ENCODE measurements at regions not wholly inside any gene's neighbourhood (a gene's known extent, or its start where the extent isn't known, plus 50 kb on each side); places are given as distances from the start of the nearest gene placed in this dataset.
"Not testable (repeated sequence)": the region's sequence is repeated elsewhere in the genome, so short reads cannot be mapped to it uniquely, and the experiment has no call there.

DNA sequence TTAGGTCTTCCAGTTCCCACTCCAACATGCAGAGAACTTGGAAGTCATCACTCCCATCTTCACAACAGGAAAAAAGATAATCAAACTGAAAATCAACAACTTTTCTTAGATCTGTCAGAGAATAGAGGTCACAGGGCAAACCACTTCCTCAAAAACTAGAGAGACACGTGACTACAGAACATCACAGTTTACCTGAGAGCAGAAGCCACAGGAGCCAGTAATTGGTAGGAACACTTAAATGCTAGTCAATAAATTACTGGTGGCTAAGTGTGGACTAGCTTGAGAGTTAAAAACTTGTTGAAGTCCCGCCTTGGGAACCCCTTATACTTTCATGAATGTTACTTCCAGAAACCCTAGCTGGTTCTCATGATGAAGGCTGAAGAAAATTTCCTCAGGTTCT, 81.1 kb downstream of the THSD1 start:
- not testable (repeated sequence) for H3K4me3 ChIP-seq (ENCODE audit: low read depth, low read length); H3K36me3 ChIP-seq (ENCODE audit: control insufficient read depth, insufficient read depth, low read length); H3K27ac ChIP-seq (ENCODE audit: low read depth, low read length); H3K4me1 ChIP-seq (ENCODE audit: control insufficient read depth, insufficient read depth, low read length); H3K9ac ChIP-seq (ENCODE audit: low read length); H3K9me3 ChIP-seq (ENCODE audit: control insufficient read depth, insufficient read depth, low read depth, low read length); H3K27me3 ChIP-seq (ENCODE audit: control insufficient read depth, insufficient read depth, low read length)

DNA sequence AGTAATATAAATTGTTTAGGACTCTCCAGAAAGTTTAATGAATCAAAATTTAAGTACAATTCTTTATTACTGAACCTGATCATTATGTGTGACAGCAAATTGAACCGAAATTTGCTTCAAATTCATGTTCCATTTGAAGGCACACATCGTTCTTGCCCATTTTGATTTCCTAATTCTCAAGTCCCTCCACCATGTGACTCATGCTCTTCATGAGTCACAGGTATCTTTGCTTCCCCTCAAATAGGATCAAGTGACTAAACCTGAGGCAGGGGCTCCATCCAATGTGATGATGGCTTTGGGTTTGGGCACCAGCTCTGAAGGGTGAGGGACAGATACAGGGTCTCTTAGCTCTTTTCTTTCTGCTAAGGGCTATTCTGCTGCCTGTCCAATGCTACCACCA, 86.1 kb downstream of the THSD1 start:
- no peak overlapping the region for H3K4me3 ChIP-seq (ENCODE audit: low read depth, low read length)
- no peaks in the 10 kb centered on the region for H3K4me1 ChIP-seq (ENCODE audit: control insufficient read depth, insufficient read depth, low read length)
- no peaks in the 10 kb centered on the region for H3K36me3 ChIP-seq (ENCODE audit: control insufficient read depth, insufficient read depth, low read length)
- H3K27ac ChIP-seq (ENCODE audit: low read depth, low read length): no peak overlapping the region
- H3K9me3 ChIP-seq (ENCODE audit: control insufficient read depth, insufficient read depth, low read depth, low read length): no peaks in the 10 kb centered on the region
- H3K27me3 ChIP-seq (ENCODE audit: control insufficient read depth, insufficient read depth, low read length): no peaks in the 10 kb centered on the region
- H3K9ac ChIP-seq (ENCODE audit: low read length): no peak overlapping the region

- not testable (repeated sequence) for H3K4me3 ChIP-seq (ENCODE audit: low read depth, low read length); H3K9ac ChIP-seq (ENCODE audit: low read length); H3K27me3 ChIP-seq (ENCODE audit: control insufficient read depth, insufficient read depth, low read length); H3K4me1 ChIP-seq (ENCODE audit: control insufficient read depth, insufficient read depth, low read length); H3K36me3 ChIP-seq (ENCODE audit: control insufficient read depth, insufficient read depth, low read length); H3K27ac ChIP-seq (ENCODE audit: low read depth, low read length)
- peaks cover 24% of the 10 kb centered on the region; the same call in 1 of the 2 replicates for H3K9me3 ChIP-seq (ENCODE audit: control insufficient read depth, insufficient read depth, low read depth, low read length)
Observed at GRCh38 chr13:52309833-52310232, 96.1 kb downstream of the THSD1 start.

DNA sequence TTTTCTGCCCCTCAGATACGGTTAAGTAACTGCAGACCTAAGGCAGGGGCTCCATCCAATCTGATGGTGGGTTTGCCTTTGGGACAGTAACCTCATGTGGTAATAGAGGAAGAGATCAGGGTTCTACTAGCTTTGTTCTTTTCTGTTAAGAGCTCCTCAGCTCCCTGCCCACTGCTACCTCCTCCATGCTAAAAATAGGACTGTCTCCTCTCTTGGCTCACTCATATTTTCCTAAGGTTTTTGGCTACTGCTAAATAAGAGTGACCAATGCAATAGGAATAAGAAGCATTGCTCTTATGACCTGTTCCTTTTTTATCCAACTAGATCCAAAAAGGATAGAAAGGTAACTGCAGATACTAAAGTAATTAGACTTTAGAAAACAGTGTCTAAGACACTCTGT, 99.6 kb downstream of the THSD1 start:
- peaks cover 21% of the 10 kb centered on the region; the same call in 1 of the 2 replicates for H3K9me3 ChIP-seq (ENCODE audit: control insufficient read depth, insufficient read depth, low read depth, low read length)
- H3K4me3 ChIP-seq (ENCODE audit: low read depth, low read length); H3K27ac ChIP-seq (ENCODE audit: low read depth, low read length); H3K9ac ChIP-seq (ENCODE audit: low read length); H3K36me3 ChIP-seq (ENCODE audit: control insufficient read depth, insufficient read depth, low read length); H3K4me1 ChIP-seq (ENCODE audit: control insufficient read depth, insufficient read depth, low read length); H3K27me3 ChIP-seq (ENCODE audit: control insufficient read depth, insufficient read depth, low read length): not testable (repeated sequence)

DNA sequence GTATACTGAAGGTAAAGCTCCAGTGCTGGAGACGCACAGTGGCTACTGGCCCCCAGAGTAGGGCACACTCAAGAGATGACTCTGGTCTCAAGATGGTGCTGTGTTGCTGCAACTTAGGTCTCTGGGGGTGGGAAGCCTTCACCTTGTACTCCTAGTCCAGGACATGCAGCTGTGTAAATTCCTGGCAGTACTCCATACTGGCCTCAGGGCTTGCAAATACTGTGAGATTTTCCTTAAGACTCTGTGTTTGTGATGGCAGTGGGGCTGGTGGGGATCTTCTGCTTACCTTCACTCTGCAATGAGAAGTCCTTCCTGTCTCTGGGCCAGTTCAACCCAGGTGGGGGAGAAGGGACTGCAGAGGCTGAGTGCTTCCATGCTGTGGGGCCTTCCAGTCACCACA, 102.9 kb downstream of the THSD1 start:
- H3K36me3 ChIP-seq (ENCODE audit: control insufficient read depth, insufficient read depth, low read length); H3K9me3 ChIP-seq (ENCODE audit: control insufficient read depth, insufficient read depth, low read depth, low read length); H3K9ac ChIP-seq (ENCODE audit: low read length); H3K4me1 ChIP-seq (ENCODE audit: control insufficient read depth, insufficient read depth, low read length); H3K27ac ChIP-seq (ENCODE audit: low read depth, low read length); H3K4me3 ChIP-seq (ENCODE audit: low read depth, low read length); H3K27me3 ChIP-seq (ENCODE audit: control insufficient read depth, insufficient read depth, low read length): not testable (repeated sequence)

DNA sequence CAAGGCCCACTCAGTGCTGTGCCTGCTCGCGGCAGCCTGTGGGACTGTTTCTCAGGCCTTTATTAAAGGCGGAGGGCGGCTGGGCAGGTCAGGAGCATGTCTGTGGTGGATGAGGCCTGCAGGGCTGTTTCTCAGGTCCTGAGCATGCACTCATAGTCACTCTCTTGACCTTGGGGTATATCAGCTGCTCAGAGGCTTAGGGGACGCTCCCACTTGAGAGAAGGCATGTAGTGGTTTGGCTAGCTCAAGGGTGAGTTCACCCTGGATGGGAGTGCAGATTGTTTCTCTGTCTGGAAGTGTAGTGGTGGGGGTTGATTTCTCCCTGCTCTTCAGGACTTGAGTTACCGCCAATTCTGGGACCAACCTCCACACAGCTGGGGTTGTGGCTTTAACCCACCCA, 103.3 kb downstream of the THSD1 start:
- H3K9ac ChIP-seq (ENCODE audit: low read length); H3K4me3 ChIP-seq (ENCODE audit: low read depth, low read length); H3K36me3 ChIP-seq (ENCODE audit: control insufficient read depth, insufficient read depth, low read length); H3K27me3 ChIP-seq (ENCODE audit: control insufficient read depth, insufficient read depth, low read length); H3K9me3 ChIP-seq (ENCODE audit: control insufficient read depth, insufficient read depth, low read depth, low read length); H3K27ac ChIP-seq (ENCODE audit: low read depth, low read length); H3K4me1 ChIP-seq (ENCODE audit: control insufficient read depth, insufficient read depth, low read length): not testable (repeated sequence)

DNA sequence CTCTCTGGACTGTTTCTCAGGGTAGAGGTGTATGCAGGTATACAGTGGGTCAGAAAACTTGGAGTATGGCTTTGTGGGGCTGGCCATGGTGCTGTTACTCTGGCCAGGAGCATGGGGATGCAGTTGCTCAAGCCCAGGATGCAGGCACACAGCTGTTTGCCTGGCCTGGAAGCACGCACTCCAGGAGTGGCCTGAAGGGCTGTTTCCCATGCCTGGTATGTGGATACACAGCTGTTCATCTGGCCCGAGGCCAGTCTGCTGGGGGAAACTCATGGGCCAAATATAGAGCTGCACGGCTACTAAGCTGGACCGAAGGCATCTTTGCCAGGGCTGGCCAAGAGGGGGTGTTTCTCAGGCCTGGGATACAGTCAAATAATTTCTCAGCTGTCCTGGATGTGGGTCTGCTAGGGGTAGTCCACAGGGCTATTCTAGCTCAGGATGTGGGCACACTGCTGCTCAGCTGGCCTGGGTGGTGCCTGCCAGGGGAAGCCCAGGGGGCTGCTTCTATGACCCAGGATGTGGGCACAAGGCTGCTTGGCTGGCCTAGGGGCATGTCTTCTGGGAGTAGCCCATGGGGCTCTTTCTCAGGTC, 104.1 kb downstream of the THSD1 start:
- not testable (repeated sequence) for H3K27ac ChIP-seq (ENCODE audit: low read depth, low read length); H3K9ac ChIP-seq (ENCODE audit: low read length); H3K36me3 ChIP-seq (ENCODE audit: control insufficient read depth, insufficient read depth, low read length); H3K4me3 ChIP-seq (ENCODE audit: low read depth, low read length); H3K27me3 ChIP-seq (ENCODE audit: control insufficient read depth, insufficient read depth, low read length); H3K4me1 ChIP-seq (ENCODE audit: control insufficient read depth, insufficient read depth, low read length); H3K9me3 ChIP-seq (ENCODE audit: control insufficient read depth, insufficient read depth, low read depth, low read length)

GRCh38 chr13:52298079-52298661, 107.8 kb downstream of the THSD1 start:
- not testable (repeated sequence) for H3K27ac ChIP-seq (ENCODE audit: low read depth, low read length); H3K27me3 ChIP-seq (ENCODE audit: control insufficient read depth, insufficient read depth, low read length); H3K4me1 ChIP-seq (ENCODE audit: control insufficient read depth, insufficient read depth, low read length); H3K9ac ChIP-seq (ENCODE audit: low read length); H3K36me3 ChIP-seq (ENCODE audit: control insufficient read depth, insufficient read depth, low read length); H3K4me3 ChIP-seq (ENCODE audit: low read depth, low read length); H3K9me3 ChIP-seq (ENCODE audit: control insufficient read depth, insufficient read depth, low read depth, low read length)

- not testable (repeated sequence) for H3K9me3 ChIP-seq (ENCODE audit: control insufficient read depth, insufficient read depth, low read depth, low read length)
Observed at GRCh38 chr13:52288891-52289290, 117.1 kb downstream of the THSD1 start.

GRCh38 chr13:52281387-52281786, 122.0 kb upstream of the NEK3 start:
- H3K4me1 ChIP-seq (ENCODE audit: control insufficient read depth, insufficient read depth, low read length); H3K9me3 ChIP-seq (ENCODE audit: control insufficient read depth, insufficient read depth, low read depth, low read length); H3K36me3 ChIP-seq (ENCODE audit: control insufficient read depth, insufficient read depth, low read length); H3K27me3 ChIP-seq (ENCODE audit: control insufficient read depth, insufficient read depth, low read length); H3K9ac ChIP-seq (ENCODE audit: low read length); H3K4me3 ChIP-seq (ENCODE audit: low read depth, low read length); H3K27ac ChIP-seq (ENCODE audit: low read depth, low read length): not testable (repeated sequence)

More at GRCh38 chr13:52288891-52289290, 117.1 kb downstream of the THSD1 start:
- not testable (repeated sequence) for H3K4me3 ChIP-seq (ENCODE audit: low read depth, low read length); H3K36me3 ChIP-seq (ENCODE audit: control insufficient read depth, insufficient read depth, low read length); H3K4me1 ChIP-seq (ENCODE audit: control insufficient read depth, insufficient read depth, low read length); H3K9ac ChIP-seq (ENCODE audit: low read length); H3K27ac ChIP-seq (ENCODE audit: low read depth, low read length); H3K27me3 ChIP-seq (ENCODE audit: control insufficient read depth, insufficient read depth, low read length)

- H3K27me3 ChIP-seq (ENCODE audit: control insufficient read depth, insufficient read depth, low read length); H3K4me1 ChIP-seq (ENCODE audit: control insufficient read depth, insufficient read depth, low read length); H3K9ac ChIP-seq (ENCODE audit: low read length); H3K27ac ChIP-seq (ENCODE audit: low read depth, low read length); H3K36me3 ChIP-seq (ENCODE audit: control insufficient read depth, insufficient read depth, low read length); H3K4me3 ChIP-seq (ENCODE audit: low read depth, low read length); H3K9me3 ChIP-seq (ENCODE audit: control insufficient read depth, insufficient read depth, low read depth, low read length): not testable (repeated sequence)
Observed at GRCh38 chr13:52279408-52279807, 120.0 kb upstream of the NEK3 start.

GRCh38 chr13:52254299-52254698, 94.9 kb upstream of the NEK3 start:
- H3K27me3 ChIP-seq (ENCODE audit: control insufficient read depth, insufficient read depth, low read length); H3K9ac ChIP-seq (ENCODE audit: low read length); H3K4me1 ChIP-seq (ENCODE audit: control insufficient read depth, insufficient read depth, low read length); H3K4me3 ChIP-seq (ENCODE audit: low read depth, low read length); H3K36me3 ChIP-seq (ENCODE audit: control insufficient read depth, insufficient read depth, low read length); H3K27ac ChIP-seq (ENCODE audit: low read depth, low read length); H3K9me3 ChIP-seq (ENCODE audit: control insufficient read depth, insufficient read depth, low read depth, low read length): not testable (repeated sequence)
